NCI-H2196 treated with DMSO at 0.1 percent for 48 hours (cell line): ENCODE measurements at regions not wholly inside any gene's neighbourhood (a gene's known extent, or its start where the extent isn't known, plus 50 kb on each side); places are given as distances from the start of the nearest gene placed in this dataset.

Experiments used
- DNase-seq: peaks from one replicate; lab custom pipeline; 2025; ENCODE audit not compliant: unreplicated experiment; lab: John Stamatoyannopoulos, UW

- no peak for DNase-seq
Measured at GRCh38 chr1:220322570-220322969, 50.3 kb upstream of the RAB3GAP2 start.
